ENCODE measurements at regions not wholly inside any gene's neighbourhood (a gene's known extent, or its start where the extent isn't known, plus 50 kb on each side); places are given as distances from the start of the nearest gene placed in this dataset.

DNA sequence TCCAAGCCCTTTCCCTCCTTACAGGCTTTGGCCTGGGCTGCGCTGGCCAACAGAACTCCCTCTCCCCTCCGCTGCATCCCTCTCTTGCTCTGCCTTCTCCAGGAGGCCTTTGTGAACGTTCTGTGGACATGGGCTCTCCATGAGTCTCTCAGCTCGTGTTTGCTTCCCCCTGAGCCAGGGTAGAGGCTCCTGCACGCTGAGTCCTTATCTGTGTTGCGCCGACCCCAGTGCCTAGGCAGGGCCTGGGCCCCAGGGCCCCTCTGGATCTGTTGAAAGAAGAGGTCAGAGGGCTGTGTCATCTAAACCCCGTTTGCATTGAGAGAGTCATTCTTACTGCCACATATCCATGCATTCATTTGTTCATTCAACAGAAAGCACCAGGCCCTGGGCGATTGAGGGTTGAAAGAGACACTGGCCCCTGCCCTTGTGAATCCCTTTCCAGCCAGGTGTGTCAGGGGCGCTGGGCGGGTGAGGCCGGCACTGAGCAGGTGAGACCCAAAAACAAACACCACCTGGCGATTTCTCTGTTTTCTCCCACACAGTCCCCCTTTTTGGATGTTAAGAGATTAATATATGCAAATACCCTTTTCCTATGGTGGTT, 111.2 kb upstream of the IER5L start:
- Mint-ChIP-seq H3K27me3 (no peaks in the 10 kb centered on the region), H3K27ac (peak overlapping the region in 1 of 7 donors; percentile 42)
- no peak for DNase-seq

DNA sequence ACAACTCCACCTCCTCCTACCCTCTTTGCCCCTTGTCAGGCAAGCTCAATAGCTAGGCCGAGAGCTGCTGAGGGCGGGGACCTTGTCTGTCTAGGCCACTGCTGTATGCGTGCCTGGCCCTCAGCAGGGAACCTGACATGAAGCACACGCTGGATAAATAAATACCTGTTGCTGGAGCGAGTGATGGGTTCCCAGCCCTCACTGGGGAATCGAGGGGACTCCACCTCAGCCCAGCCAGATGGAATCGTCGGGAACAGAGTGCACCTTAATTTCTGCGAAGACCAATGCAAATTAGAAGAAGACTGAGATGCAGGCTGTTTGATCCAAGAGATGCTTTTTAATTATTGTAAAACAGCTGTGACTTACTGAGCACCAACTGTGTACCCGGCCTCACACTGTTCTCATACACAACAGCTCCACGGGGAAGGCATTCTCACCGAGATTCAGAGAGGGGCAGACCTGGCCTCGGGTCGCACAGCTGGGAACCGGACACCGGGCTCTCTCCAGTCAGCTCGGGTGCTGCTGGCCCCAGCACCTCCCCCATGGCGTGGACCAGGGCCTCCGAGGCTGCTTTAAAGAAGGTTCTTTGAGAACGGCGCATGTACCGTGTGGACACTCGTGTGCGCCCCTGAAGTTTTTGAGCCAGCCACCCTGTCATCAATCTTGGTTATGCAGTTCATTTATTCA, 109.7 kb upstream of the IER5L start:
- no peaks in the 10 kb centered on the region for H3K36me3 Mint-ChIP-seq
- H3K27ac Mint-ChIP-seq, result no peak overlapping the region
- intact Hi-C loops (cut with micrococcal nuclease), result no loop called here
- ChIA-PET CTCF (ENCODE audit: partially characterized antibody) (no interaction called here), POLR2A (ENCODE audit: partially characterized antibody) (no interaction called here)
- H3K36me3 ChIP-seq (ENCODE audit: insufficient read depth, low read length), result no peaks in the 10 kb centered on the region
- H3K27ac ChIP-seq (ENCODE audit: low read depth, low read length), result no peak overlapping the region
- no peaks in the 10 kb centered on the region for H3K27me3 ChIP-seq (ENCODE audit: insufficient read depth, low read length)
- no peaks in the 10 kb centered on the region for H3K9me3 ChIP-seq (ENCODE audit: control insufficient read depth in 1 of 2, low read length in 2 of 2)
- no peaks in the 10 kb centered on the region for H3K4me1 ChIP-seq (ENCODE audit: insufficient read depth, low read length)
- no peak overlapping the region for H3K4me3 Mint-ChIP-seq
- H3K27me3 Mint-ChIP-seq, result no peaks in the 10 kb centered on the region
- H3K4me1 Mint-ChIP-seq, result no peaks in the 10 kb centered on the region
- no peak overlapping the region for H3K4me3 ChIP-seq (ENCODE audit: low read length in 2 of 2)
- no peak for DNase-seq
- no peaks in the 10 kb centered on the region for H3K9me3 Mint-ChIP-seq

More for the DNA sequence above, 111.2 kb upstream of the IER5L start:
- no peaks in the 10 kb centered on the region for H3K9me3 ChIP-seq (ENCODE audit: control insufficient read depth in 1 of 2, low read length in 2 of 2)
- no peaks in the 10 kb centered on the region for H3K27me3 ChIP-seq (ENCODE audit: insufficient read depth, low read length)
- H3K4me3 Mint-ChIP-seq, result no peak overlapping the region
- ChIA-PET CTCF (ENCODE audit: partially characterized antibody) (no interaction called here), POLR2A (ENCODE audit: partially characterized antibody) (no interaction called here)
- no peaks in the 10 kb centered on the region for H3K36me3 Mint-ChIP-seq
- intact Hi-C loops (cut with micrococcal nuclease), result no loop called here
- H3K4me1 ChIP-seq (ENCODE audit: insufficient read depth, low read length), result no peaks in the 10 kb centered on the region
- no peaks in the 10 kb centered on the region for H3K36me3 ChIP-seq (ENCODE audit: insufficient read depth, low read length)
- H3K27ac ChIP-seq (ENCODE audit: low read depth, low read length), result no peak overlapping the region
- H3K4me3 ChIP-seq (ENCODE audit: low read length in 2 of 2), result no peak overlapping the region
- no peaks in the 10 kb centered on the region for H3K9me3 Mint-ChIP-seq
- no peaks in the 10 kb centered on the region for H3K4me1 Mint-ChIP-seq

DNA sequence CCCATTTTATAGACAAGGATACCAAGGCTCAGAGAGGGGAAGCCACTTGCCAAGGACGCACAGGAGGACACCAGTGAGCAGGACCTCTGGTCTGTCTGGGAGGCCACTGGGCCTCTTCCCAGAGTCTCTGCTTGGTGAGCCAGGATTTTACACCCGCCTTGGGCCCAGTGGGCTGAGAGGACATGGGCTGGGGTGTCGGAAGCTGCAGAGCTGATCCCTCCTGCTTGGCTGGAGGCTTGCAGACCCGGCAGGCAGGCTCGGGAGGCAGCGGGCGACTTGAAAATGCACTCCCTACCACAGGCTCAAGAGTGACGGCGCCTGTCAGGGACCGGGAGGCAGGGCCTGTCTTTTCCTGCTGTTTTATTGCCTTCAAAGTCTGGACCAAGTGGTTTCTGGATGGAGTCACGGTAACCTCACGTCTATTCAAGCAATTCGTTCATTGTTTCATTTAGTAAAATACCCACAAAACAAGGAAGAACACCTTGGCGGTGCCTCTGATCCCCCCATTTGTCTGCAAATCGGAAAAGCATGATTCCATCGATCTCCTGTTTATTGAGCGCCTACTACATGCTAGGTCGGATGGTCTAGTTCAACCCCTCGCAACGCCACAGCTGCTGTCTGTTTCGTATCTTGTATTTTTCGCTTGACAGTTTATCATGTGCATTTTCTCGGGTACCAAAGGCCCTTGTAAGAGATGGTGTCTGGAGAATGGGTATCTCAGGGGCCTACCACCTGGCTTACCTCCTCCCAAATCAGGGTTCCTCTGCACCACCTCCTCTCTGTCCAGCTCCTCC, 108.1 kb upstream of the IER5L start:
- Mint-ChIP-seq H3K27me3 (no peaks in the 10 kb centered on the region), H3K9me3 (no peaks in the 10 kb centered on the region), H3K4me3 (peak overlapping the region in 1 of 8 donors; percentile 22), H3K36me3 (no peaks in the 10 kb centered on the region), H3K4me1 (no peaks in the 10 kb centered on the region), H3K27ac (peak overlapping the region in 1 of 7 donors; percentile 68)
- ChIA-PET POLR2A (ENCODE audit: partially characterized antibody) (no interaction called here), CTCF (ENCODE audit: partially characterized antibody) (no interaction called here)
- H3K4me3 ChIP-seq (ENCODE audit: low read length in 2 of 2), result no peak overlapping the region
- H3K27me3 ChIP-seq (ENCODE audit: insufficient read depth, low read length), result no peaks in the 10 kb centered on the region
- DNase-seq, result no peak
- intact Hi-C loops (cut with micrococcal nuclease), result no loop called here
- H3K27ac ChIP-seq (ENCODE audit: low read depth, low read length), result no peak overlapping the region
- H3K36me3 ChIP-seq (ENCODE audit: insufficient read depth, low read length), result no peaks in the 10 kb centered on the region
- H3K4me1 ChIP-seq (ENCODE audit: insufficient read depth, low read length), result no peaks in the 10 kb centered on the region
- no peaks in the 10 kb centered on the region for H3K9me3 ChIP-seq (ENCODE audit: control insufficient read depth in 1 of 2, low read length in 2 of 2)

DNA sequence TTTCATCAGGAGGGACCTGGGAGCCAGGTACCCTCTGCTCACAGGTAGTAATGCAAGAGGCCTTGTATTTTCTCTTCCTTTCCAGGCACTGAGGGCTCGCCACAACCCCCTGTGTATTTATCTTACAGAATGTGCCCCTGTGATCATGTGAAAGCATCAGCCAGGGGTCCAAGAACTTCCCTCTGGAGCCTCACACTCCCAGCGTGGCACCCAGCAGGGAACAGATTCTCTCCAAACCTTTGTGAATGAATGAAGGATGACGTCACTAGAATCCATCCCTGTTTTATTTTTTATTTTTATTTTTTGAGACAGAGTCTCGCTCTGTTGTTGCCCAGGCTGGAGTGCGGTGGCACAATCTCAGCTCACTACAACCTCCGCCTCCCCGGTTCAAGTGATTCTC, 107.3 kb upstream of the IER5L start:
- H3K27me3 Mint-ChIP-seq, result no peaks in the 10 kb centered on the region
- H3K27me3 ChIP-seq (ENCODE audit: insufficient read depth, low read length), result no peaks in the 10 kb centered on the region

DNA sequence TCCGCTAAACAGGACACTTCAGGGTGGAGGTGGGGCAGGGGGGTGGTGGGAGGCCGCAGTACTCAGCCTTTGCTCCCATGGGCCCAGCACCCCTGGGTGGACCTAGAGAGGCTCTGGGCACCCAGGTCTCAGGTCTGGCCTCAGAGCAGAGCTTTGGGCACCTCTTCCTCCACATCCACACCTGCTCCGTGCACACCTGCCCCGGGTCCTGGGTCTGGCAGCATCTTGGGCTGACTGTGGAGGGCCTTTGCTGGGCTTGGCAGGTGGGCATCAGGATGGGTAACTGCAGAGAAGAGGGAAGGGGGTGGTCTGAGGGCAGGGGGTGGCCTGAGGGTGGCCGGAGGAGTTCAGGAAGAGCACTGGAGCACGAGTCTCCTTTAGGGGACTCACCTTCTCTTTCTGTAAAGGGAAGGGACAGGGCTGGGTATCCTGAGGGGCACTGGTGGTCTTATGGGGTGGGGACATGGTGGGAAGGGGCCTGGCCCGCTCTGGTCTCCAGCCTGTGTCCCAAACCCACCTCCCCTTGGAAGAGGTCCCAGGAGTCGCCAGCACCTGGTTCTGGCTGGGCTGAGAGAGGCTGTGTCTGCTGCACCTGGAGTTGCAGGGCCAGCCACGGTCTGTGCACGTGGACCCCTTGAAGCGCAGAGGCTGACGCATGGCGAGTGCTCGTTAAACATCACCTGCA, 106.7 kb upstream of the IER5L start:
- Mint-ChIP-seq H3K27me3 (no peaks in the 10 kb centered on the region), H3K4me3 (no peak overlapping the region), H3K36me3 (no peaks in the 10 kb centered on the region), H3K9me3 (no peaks in the 10 kb centered on the region), H3K27ac (no peak overlapping the region), H3K4me1 (no peaks in the 10 kb centered on the region)
- no peak for DNase-seq
- Histone ChIP-seq H3K4me1 (ENCODE audit: insufficient read depth, low read length) (no peaks in the 10 kb centered on the region), H3K4me3 (ENCODE audit: low read length in 2 of 2) (no peak overlapping the region), H3K9me3 (ENCODE audit: control insufficient read depth in 1 of 2, low read length in 2 of 2) (no peaks in the 10 kb centered on the region), H3K27ac (ENCODE audit: low read depth, low read length) (no peak overlapping the region), H3K27me3 (ENCODE audit: insufficient read depth, low read length) (no peaks in the 10 kb centered on the region), H3K36me3 (ENCODE audit: insufficient read depth, low read length) (no peaks in the 10 kb centered on the region)
- intact Hi-C loops (cut with micrococcal nuclease), result no loop called here
- ChIA-PET CTCF (ENCODE audit: partially characterized antibody) (no interaction called here), POLR2A (ENCODE audit: partially characterized antibody) (no interaction called here)

More for the DNA sequence above, 107.3 kb upstream of the IER5L start:
- Histone ChIP-seq H3K27ac (ENCODE audit: low read depth, low read length) (no peak overlapping the region), H3K4me3 (ENCODE audit: low read length in 2 of 2) (no peak overlapping the region), H3K4me1 (ENCODE audit: insufficient read depth, low read length) (no peaks in the 10 kb centered on the region), H3K36me3 (ENCODE audit: insufficient read depth, low read length) (no peaks in the 10 kb centered on the region), H3K9me3 (ENCODE audit: control insufficient read depth in 1 of 2, low read length in 2 of 2) (no peaks in the 10 kb centered on the region)
- no peak overlapping the region for H3K4me3 Mint-ChIP-seq
- intact Hi-C loops (cut with micrococcal nuclease), result no loop called here
- no peaks in the 10 kb centered on the region for H3K9me3 Mint-ChIP-seq
- DNase-seq, result no peak
- no peaks in the 10 kb centered on the region for H3K4me1 Mint-ChIP-seq
- ChIA-PET POLR2A (ENCODE audit: partially characterized antibody) (no interaction called here), CTCF (ENCODE audit: partially characterized antibody) (no interaction called here)
- H3K27ac Mint-ChIP-seq, result no peak overlapping the region
- no peaks in the 10 kb centered on the region for H3K36me3 Mint-ChIP-seq

DNA sequence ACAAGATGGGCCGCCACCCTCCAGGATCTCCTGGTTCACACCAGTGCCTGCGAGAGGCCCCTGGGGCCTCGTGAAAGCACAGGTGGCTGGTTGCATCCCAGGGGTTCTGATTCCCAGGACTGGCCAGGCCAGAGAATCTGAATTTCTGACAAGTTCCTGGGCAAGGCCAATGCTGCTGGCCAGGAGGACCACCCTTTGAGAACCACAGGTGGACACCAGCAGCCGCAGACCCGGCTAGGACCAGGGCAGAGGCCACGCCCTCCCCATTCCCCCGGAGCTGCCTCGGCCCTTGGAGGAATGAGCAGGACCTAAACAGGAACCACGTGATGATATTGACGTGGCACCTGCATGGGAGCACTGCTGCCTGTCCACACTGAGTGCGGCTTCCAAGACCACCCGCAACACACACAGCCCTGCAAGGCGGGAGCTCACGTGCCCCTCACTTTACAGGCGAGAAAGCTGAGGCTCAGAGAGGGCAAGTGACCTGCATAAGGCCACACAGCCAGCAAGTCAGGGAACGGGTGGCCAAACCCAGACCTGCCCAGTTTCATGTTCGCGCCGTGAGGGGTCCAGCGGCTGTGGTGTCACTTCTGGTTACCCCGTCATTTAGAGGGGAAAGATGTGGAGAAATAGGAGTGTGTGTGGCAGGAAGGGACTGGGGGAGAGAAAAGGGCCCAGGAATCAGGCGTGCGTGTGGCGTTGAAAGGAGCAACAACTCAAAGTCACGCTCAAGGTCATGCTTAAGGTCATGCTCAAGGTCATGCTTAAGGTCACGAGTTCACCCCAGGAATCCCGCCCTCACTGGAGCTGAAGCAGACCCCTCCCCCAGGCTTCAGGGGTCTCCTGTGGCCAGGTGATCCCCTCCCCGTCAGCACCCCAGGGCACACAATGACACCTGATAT, 105.9 kb upstream of the IER5L start:
- no peaks in the 10 kb centered on the region for H3K27me3 Mint-ChIP-seq
- H3K27ac ChIP-seq (ENCODE audit: low read depth, low read length), result no peak overlapping the region
- intact Hi-C loops (cut with micrococcal nuclease), result no loop called here
- H3K36me3 Mint-ChIP-seq, result no peaks in the 10 kb centered on the region
- ChIA-PET POLR2A (ENCODE audit: partially characterized antibody) (no interaction called here), CTCF (ENCODE audit: partially characterized antibody) (no interaction called here)
- no peaks in the 10 kb centered on the region for H3K4me1 ChIP-seq (ENCODE audit: insufficient read depth, low read length)
- H3K9me3 ChIP-seq (ENCODE audit: control insufficient read depth in 1 of 2, low read length in 2 of 2), result no peaks in the 10 kb centered on the region
- H3K4me3 ChIP-seq (ENCODE audit: low read length in 2 of 2), result no peak overlapping the region
- no peaks in the 10 kb centered on the region for H3K36me3 ChIP-seq (ENCODE audit: insufficient read depth, low read length)
- H3K27ac Mint-ChIP-seq, result no peak overlapping the region
- no peak overlapping the region for H3K4me3 Mint-ChIP-seq
- H3K27me3 ChIP-seq (ENCODE audit: insufficient read depth, low read length), result no peaks in the 10 kb centered on the region
- H3K9me3 Mint-ChIP-seq, result no peaks in the 10 kb centered on the region
- no peak for DNase-seq
- H3K4me1 Mint-ChIP-seq, result no peaks in the 10 kb centered on the region

DNA sequence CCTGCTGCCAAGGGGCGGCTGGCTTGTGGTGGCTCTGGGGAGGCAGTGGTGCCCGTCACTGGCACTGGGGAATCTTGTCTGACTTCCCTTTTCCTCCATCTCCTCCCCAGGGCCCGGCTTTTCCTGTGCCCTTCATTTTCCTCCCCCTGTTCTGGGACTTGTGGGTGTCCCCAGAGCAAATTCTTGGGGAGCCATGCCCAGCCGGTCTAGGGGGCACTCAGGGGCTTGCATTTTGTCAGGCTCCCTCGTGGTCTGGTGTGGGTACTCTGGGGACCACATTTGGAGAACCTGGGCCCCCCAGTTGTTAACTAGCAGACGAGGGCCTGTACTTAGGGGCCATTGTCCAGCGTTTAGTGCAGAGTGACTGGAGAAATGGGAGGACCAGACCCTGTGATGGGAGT, 105.2 kb upstream of the IER5L start:
- Histone ChIP-seq H3K4me3 (ENCODE audit: low read length in 2 of 2) (no peak overlapping the region), H3K27me3 (ENCODE audit: insufficient read depth, low read length) (no peaks in the 10 kb centered on the region), H3K9me3 (ENCODE audit: control insufficient read depth in 1 of 2, low read length in 2 of 2) (no peaks in the 10 kb centered on the region), H3K36me3 (ENCODE audit: insufficient read depth, low read length) (no peaks in the 10 kb centered on the region), H3K4me1 (ENCODE audit: insufficient read depth, low read length) (no peaks in the 10 kb centered on the region), H3K27ac (ENCODE audit: low read depth, low read length) (no peak overlapping the region)
- Mint-ChIP-seq H3K36me3 (no peaks in the 10 kb centered on the region), H3K4me3 (no peak overlapping the region), H3K9me3 (no peaks in the 10 kb centered on the region), H3K27ac (no peak overlapping the region), H3K4me1 (no peaks in the 10 kb centered on the region), H3K27me3 (no peaks in the 10 kb centered on the region)
- intact Hi-C loops (cut with micrococcal nuclease), result no loop called here
- ChIA-PET CTCF (ENCODE audit: partially characterized antibody) (no interaction called here), POLR2A (ENCODE audit: partially characterized antibody) (no interaction called here)
- no peak for DNase-seq

All from CD4-positive, alpha-beta memory T cell (primary cell).